ENCODE measurements at regions not wholly inside any gene's neighbourhood (a gene's known extent, or its start where the extent isn't known, plus 50 kb on each side); places are given as distances from the start of the nearest gene placed in this dataset.

DNA sequence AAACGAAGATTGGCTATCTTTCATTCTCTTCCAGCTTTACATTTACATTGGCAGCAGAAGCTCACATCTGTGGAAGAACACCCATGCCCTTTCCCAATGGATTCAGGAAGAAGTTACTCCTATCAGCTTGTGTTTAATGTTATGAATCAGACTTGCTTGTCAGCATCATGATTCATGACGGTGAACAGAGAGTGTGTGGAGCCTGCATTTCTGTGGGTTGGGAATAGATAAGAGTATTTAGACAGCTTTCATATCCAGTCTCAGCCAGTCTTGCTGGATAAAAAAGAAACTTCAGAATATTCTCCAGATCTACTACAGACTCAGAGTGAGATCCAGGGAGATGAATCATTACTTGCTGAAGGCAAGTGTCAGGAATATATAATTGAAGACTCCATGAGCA, 812.9 kb upstream of the ZNF608 start:
- TF ChIP-seq EZH2 (IDR thresholded peaks at IDR 0.05; ENCODE audit: borderline replicate concordance, low read depth, low read length, severe bottlenecking): no peak
- TF ChIP-seq, protein P1, sequence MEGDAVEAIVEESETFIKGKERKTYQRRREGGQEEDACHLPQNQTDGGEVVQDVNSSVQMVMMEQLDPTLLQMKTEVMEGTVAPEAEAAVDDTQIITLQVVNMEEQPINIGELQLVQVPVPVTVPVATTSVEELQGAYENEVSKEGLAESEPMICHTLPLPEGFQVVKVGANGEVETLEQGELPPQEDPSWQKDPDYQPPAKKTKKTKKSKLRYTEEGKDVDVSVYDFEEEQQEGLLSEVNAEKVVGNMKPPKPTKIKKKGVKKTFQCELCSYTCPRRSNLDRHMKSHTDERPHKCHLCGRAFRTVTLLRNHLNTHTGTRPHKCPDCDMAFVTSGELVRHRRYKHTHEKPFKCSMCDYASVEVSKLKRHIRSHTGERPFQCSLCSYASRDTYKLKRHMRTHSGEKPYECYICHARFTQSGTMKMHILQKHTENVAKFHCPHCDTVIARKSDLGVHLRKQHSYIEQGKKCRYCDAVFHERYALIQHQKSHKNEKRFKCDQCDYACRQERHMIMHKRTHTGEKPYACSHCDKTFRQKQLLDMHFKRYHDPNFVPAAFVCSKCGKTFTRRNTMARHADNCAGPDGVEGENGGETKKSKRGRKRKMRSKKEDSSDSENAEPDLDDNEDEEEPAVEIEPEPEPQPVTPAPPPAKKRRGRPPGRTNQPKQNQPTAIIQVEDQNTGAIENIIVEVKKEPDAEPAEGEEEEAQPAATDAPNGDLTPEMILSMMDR (IDR thresholded peaks at IDR 0.05; ENCODE audit: extremely low read depth in 1 of 2, insufficient read depth in 1 of 2, low read depth in 1 of 2, low read length in 2 of 2): no peak

All from endothelial cell of umbilical vein (primary cell).